OCI-LY3 (cell line): ENCODE measurements at regions not wholly inside any gene's neighbourhood (a gene's known extent, or its start where the extent isn't known, plus 50 kb on each side); places are given as distances from the start of the nearest gene placed in this dataset.

Experiments
- H2AFZ ChIP-seq: fragments of 200-600, 300-600 bp; shearing (Covaris generic); 2 replicates; pipeline ENCODE4 v1.6.0; 2014; ENCODE audit warnings: antibody characterized with exemption, low read depth, low read length
- H3K27ac ChIP-seq: fragments of 200-600, 300-600 bp; sonication (generic); 2 replicates; pipeline ENCODE4 v1.5.1; 2014; ENCODE audit warnings: mild to moderate bottlenecking, low read length, moderate library complexity, mixed read lengths
- H3K27me3 ChIP-seq: fragments of 200-600, 300-600 bp; sonication (generic); 2 replicates; pipeline ENCODE4 v1.6.1; 2014; ENCODE audit warnings: low read depth, low read length, mixed read lengths
- H3K36me3 ChIP-seq: fragments of 200-600, 300-600 bp; sonication (generic); replicated peaks from 2 replicates; pipeline ENCODE3; 2014; ENCODE audit warnings: low read depth, low read length, mixed read lengths
- H3K4me1 ChIP-seq: fragments of 300-600, 200-600 bp; sonication (generic); 2 replicates; pipeline ENCODE4 v1.6.1; 2014; ENCODE audit warnings: low read length, mixed read lengths
- H3K4me2 ChIP-seq: fragments of 200-600, 300-600 bp; sonication (generic); 2 replicates; pipeline ENCODE4 v1.6.1; 2014; ENCODE audit warnings: low read length, mixed read lengths
- H3K4me3 ChIP-seq: fragments of 300-600, 200-600 bp; sonication (generic); 2 replicates; pipeline ENCODE4 v1.5.1; 2014; ENCODE audit warnings: antibody characterized with exemption, mild to moderate bottlenecking, low read length, moderate library complexity
- H3K79me2 ChIP-seq: fragments of 300-600, 200-600 bp; shearing (Covaris generic); 2 replicates; pipeline ENCODE4 v1.6.1; 2014; ENCODE audit warnings: mild to moderate bottlenecking, low read length, mixed read lengths
- H3K9ac ChIP-seq: fragments of 300-600, 200-600 bp; shearing (Covaris generic); 2 replicates; pipeline ENCODE4 v1.6.0; 2014; ENCODE audit warnings: mild to moderate bottlenecking, low read length, moderate library complexity
- H3K9me3 ChIP-seq: fragments of 200-600, 300-600 bp; shearing (Covaris generic); 2 replicates; pipeline ENCODE4 v1.6.1; 2014; ENCODE audit warnings: low read length, mixed read lengths; ENCODE audit not compliant: insufficient read depth
- H4K20me1 ChIP-seq: fragments of 200-600, 300-600 bp; sonication (generic); 2 replicates; pipeline ENCODE4 v1.6.1; 2016; ENCODE audit warnings: low read length, mixed read lengths; ENCODE audit not compliant: insufficient read depth
- EZH2phosphoT487 ChIP-seq: fragments of 200-600 bp; shearing (Covaris generic); IDR thresholded peaks from 2 replicates; pipeline ENCODE4 v1.6.1; 2018; ENCODE audit warnings: antibody characterized with exemption, mixed run types, low read depth
- TF ChIP-seq, protein P1 (sequence below): fragments of 200-600, 300-600 bp; sonication (generic); IDR thresholded peaks from 2 replicates; pipeline ENCODE4 v1.5.1; 2014; ENCODE audit warnings: antibody characterized with exemption, low read length, low read depth

DNA sequence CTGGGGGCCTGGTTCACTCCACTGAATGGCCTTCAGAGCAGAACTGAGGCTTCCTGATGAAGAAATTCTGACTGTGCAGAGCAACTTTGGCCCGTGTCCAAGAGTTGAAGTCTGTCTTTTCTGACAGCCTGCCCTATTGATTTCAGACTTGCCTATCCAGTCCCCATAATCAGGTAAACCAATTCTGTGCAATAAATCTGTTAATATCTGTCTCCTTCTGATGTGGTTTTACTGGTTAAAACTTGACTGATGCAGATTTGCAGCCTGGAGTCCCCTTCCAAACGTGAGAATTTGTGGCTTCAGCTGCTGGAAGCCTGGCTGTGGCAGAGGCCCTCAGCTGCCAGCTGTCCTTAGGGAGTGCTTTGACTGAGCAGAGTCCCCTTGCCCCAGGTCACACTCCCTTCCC, 283.9 kb upstream of the ANKRD55 start:
- Histone ChIP-seq H2AFZ (no peak overlapping the region), H3K27ac (no peak overlapping the region), H3K79me2 (no peaks in the 10 kb centered on the region), H3K9me3 (no peaks in the 10 kb centered on the region), H3K9ac (no peak overlapping the region), H3K4me2 (no peak overlapping the region), H3K4me3 (no peak overlapping the region), H3K27me3 (no peaks in the 10 kb centered on the region), H4K20me1 (no peaks in the 10 kb centered on the region), H3K4me1 (no peaks in the 10 kb centered on the region), H3K36me3 (no peaks in the 10 kb centered on the region)
- no peak for TF ChIP-seq EZH2phosphoT487
- TF ChIP-seq, protein P1, sequence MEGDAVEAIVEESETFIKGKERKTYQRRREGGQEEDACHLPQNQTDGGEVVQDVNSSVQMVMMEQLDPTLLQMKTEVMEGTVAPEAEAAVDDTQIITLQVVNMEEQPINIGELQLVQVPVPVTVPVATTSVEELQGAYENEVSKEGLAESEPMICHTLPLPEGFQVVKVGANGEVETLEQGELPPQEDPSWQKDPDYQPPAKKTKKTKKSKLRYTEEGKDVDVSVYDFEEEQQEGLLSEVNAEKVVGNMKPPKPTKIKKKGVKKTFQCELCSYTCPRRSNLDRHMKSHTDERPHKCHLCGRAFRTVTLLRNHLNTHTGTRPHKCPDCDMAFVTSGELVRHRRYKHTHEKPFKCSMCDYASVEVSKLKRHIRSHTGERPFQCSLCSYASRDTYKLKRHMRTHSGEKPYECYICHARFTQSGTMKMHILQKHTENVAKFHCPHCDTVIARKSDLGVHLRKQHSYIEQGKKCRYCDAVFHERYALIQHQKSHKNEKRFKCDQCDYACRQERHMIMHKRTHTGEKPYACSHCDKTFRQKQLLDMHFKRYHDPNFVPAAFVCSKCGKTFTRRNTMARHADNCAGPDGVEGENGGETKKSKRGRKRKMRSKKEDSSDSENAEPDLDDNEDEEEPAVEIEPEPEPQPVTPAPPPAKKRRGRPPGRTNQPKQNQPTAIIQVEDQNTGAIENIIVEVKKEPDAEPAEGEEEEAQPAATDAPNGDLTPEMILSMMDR, result no peak

DNA sequence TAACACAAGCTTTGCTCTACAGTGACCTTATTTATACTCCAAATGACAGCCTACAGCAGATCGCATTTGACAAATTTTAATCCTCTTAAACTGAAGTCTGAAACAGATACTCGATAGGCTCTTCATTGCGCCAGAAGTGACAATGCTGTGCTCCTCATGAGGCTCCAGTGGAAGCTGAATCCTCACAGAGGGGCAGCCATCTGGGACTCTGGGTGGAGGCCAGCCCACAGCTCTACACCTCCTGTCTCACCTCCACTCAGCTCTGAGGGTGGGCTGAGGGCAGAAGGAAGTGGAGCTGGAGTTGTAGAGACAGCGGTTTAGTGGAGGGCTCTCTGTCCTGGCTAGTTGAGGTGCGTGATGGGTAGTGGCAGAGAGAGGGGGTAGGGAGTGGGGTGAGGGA, 283.3 kb upstream of the ANKRD55 start:
- Histone ChIP-seq H3K4me2 (no peak overlapping the region), H3K27ac (no peak overlapping the region), H3K9ac (no peak overlapping the region), H2AFZ (no peak overlapping the region), H4K20me1 (no peaks in the 10 kb centered on the region), H3K79me2 (no peaks in the 10 kb centered on the region), H3K36me3 (no peaks in the 10 kb centered on the region), H3K4me3 (no peak overlapping the region), H3K4me1 (no peaks in the 10 kb centered on the region), H3K9me3 (no peaks in the 10 kb centered on the region), H3K27me3 (no peaks in the 10 kb centered on the region)
- no peak for TF ChIP-seq EZH2phosphoT487
- TF ChIP-seq, protein P1, result no peak

DNA sequence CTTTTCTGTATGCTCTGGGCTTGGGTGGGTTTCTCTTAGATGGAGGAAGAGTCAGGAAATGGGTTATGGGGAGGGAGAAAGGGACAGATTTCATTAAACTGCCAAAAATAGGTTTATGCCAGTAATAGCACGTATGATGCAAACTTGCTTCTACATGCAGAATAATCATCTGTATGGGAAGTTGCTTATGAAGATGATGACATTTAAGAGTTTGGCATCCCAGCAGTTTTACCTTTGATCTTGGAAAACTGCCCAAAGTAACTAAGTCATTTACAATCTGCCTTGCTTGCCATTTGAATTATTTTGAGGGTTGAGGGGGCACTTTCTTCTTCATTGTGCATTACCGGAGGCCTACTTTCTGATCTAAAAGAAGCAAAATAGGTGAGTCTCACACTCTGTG, 282.9 kb upstream of the ANKRD55 start:
- TF ChIP-seq, protein P1, result no peak
- TF ChIP-seq EZH2phosphoT487, result no peak
- H3K4me2 ChIP-seq, result no peak overlapping the region
- no peaks in the 10 kb centered on the region for H3K36me3 ChIP-seq
- H3K9me3 ChIP-seq, result no peaks in the 10 kb centered on the region
- H3K4me1 ChIP-seq, result no peaks in the 10 kb centered on the region
- H3K27me3 ChIP-seq, result no peaks in the 10 kb centered on the region
- H3K79me2 ChIP-seq, result no peaks in the 10 kb centered on the region
- H2AFZ ChIP-seq, result no peak overlapping the region
- no peak overlapping the region for H3K9ac ChIP-seq
- no peaks in the 10 kb centered on the region for H4K20me1 ChIP-seq
- H3K27ac ChIP-seq, result no peak overlapping the region
- H3K4me3 ChIP-seq, result no peak overlapping the region

DNA sequence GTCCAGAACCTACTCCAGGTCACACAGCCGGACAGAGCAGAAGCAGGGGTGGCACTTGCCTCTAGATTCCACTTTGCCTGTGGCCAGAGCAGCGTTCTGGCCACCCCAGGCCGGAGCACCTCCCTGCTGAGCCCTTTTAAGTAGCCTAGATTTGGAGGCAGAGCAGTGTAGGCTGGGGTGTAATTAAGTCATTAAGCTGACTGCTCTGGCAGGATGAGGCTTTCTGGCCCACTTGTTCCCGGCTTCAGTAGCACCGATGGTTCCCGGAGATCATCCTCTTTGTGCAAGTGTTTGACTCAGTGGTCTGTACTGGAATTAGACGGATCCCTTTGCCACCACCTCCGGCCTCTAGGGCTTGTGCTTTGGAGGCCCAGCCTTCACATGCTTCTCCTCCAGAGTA, 281.9 kb upstream of the ANKRD55 start:
- no peak for TF ChIP-seq EZH2phosphoT487
- TF ChIP-seq, protein P1, result no peak
- Histone ChIP-seq H3K27ac (no peak overlapping the region), H4K20me1 (no peaks in the 10 kb centered on the region), H3K36me3 (no peaks in the 10 kb centered on the region), H3K27me3 (no peaks in the 10 kb centered on the region), H3K9me3 (no peaks in the 10 kb centered on the region), H3K9ac (no peak overlapping the region), H2AFZ (no peak overlapping the region), H3K4me2 (no peak overlapping the region), H3K79me2 (no peaks in the 10 kb centered on the region), H3K4me1 (no peaks in the 10 kb centered on the region), H3K4me3 (no peak overlapping the region)
